H1 (cell line): ENCODE measurements at regions not wholly inside any gene's neighbourhood (a gene's known extent, or its start where the extent isn't known, plus 50 kb on each side); places are given as distances from the start of the nearest gene placed in this dataset.

Source experiments
- CTCF ChIA-PET: fragments of 300-600 bp; sonication (Branson Sonifier 250); formaldehyde crosslinking; loops from one replicate; lab custom pipeline; 2021; ENCODE audit not compliant: partially characterized antibody; lab: Charles Lee
- POLR2A ChIA-PET: fragments of 300-600 bp; sonication (Branson Sonifier 250); formaldehyde crosslinking; loops from one replicate; lab custom pipeline; 2021; ENCODE audit warnings: inconsistent platforms; ENCODE audit not compliant: partially characterized antibody; lab: Charles Lee
- DNase-seq, 2 experiments: peaks; one replicate each; pipeline versions ENCODE4 v3.0.0 to v3.0.0-alpha.2; 2010 to 2022; ENCODE audit warnings: low spot score in 2 of 2, low read depth in 1 of 2, mixed read lengths in 1 of 2
- FAIRE-seq: peaks from 2 replicates; lab custom pipeline; 2011; peaks lifted over from hg19 to GRCh38; lab: Jason Lieb, UNC
- H2AFZ ChIP-seq: 2 replicates; pipeline ENCODE4 v1.8.1; 2012; ENCODE audit warnings: low read length, inconsistent platforms
- H2AK5ac ChIP-seq: 2 replicates; pipeline ENCODE4 v1.6.1; 2013; ENCODE audit warnings: low read depth, low read length
- H2BK120ac ChIP-seq: replicated peaks from 2 replicates; pipeline ENCODE3; 2013; ENCODE audit warnings: low read depth, low read length, inconsistent platforms
- H2BK12ac ChIP-seq: 2 replicates; pipeline ENCODE4 v1.6.1; 2013; ENCODE audit warnings: low read depth, low read length
- H2BK15ac ChIP-seq: 2 replicates; pipeline ENCODE4 v1.6.1; 2013; ENCODE audit warnings: low read length
- H2BK20ac ChIP-seq: 2 replicates; pipeline ENCODE4 v1.6.1; 2013; ENCODE audit warnings: low read length
- H2BK5ac ChIP-seq: 2 replicates; pipeline ENCODE4 v1.6.1; 2013; ENCODE audit warnings: low read depth, low read length
- H3K14ac ChIP-seq: 2 replicates; pipeline ENCODE4 v1.6.1; 2013; ENCODE audit warnings: inconsistent platforms; ENCODE audit not compliant: insufficient read length
- H3K18ac ChIP-seq: 2 replicates; pipeline ENCODE4 v1.6.1; 2013; ENCODE audit warnings: low read length; ENCODE audit errors: extremely low read depth
- H3K23ac ChIP-seq: 2 replicates; pipeline ENCODE4 v1.6.1; 2013; ENCODE audit warnings: inconsistent platforms; ENCODE audit not compliant: insufficient read length
- H3K23me2 ChIP-seq: 2 replicates; pipeline ENCODE4 v1.6.1; 2013; ENCODE audit warnings: low read depth, low read length
- H3K27ac ChIP-seq: 2 replicates; pipeline ENCODE4 v1.6.1; 2011; ENCODE audit warnings: low read depth, low read length, inconsistent platforms
- H3K27me3 ChIP-seq, 4 experiments: replicated peaks in 1 of 4; 1 replicate in 1 of 4; 2 replicates in 3 of 4; pipeline versions ENCODE4 v1.6.1 to v1.8.1; 2011 to 2013; ENCODE audit warnings: low read length in 3 of 4, mild to moderate bottlenecking in 3 of 4, inconsistent platforms in 2 of 4, mixed read lengths in 2 of 4, moderate library complexity in 1 of 4; ENCODE audit not compliant: control insufficient read depth in 3 of 4, insufficient read depth in 3 of 4; ENCODE audit errors: extremely low read depth in 1 of 4
- H3K36me3 ChIP-seq, 4 experiments: 2 replicates each; pipeline versions ENCODE4 v1.6.1 to v1.8.1; 2011 to 2013; ENCODE audit warnings: mild to moderate bottlenecking in 4 of 4, low read length in 3 of 4, moderate library complexity in 2 of 4, control low read depth in 1 of 4, inconsistent platforms in 1 of 4; ENCODE audit not compliant: insufficient read depth in 4 of 4, control insufficient read depth in 2 of 4
- H3K4ac ChIP-seq: replicated peaks from 2 replicates; pipeline ENCODE3; 2013; ENCODE audit warnings: low read length, low read depth, mixed read lengths, inconsistent platforms; ENCODE audit not compliant: insufficient read length
- H3K4me1 ChIP-seq, 4 experiments: replicated peaks in 1 of 4; 1 replicate in 1 of 4; 2 replicates in 3 of 4; pipeline versions ENCODE4 v1.6.1 to v1.8.1; 2011 to 2013; ENCODE audit warnings: low read length in 3 of 4, inconsistent platforms in 2 of 4, mixed read lengths in 1 of 4; ENCODE audit not compliant: insufficient read depth in 4 of 4, control insufficient read depth in 3 of 4
- H3K4me2 ChIP-seq, 2 experiments: 2 replicates each; pipeline versions ENCODE4 v1.6.1 to v1.8.1; 2011 to 2013; ENCODE audit warnings: low read depth in 2 of 2, low read length in 2 of 2, control low read depth in 1 of 2, inconsistent platforms in 1 of 2, mild to moderate bottlenecking in 1 of 2; ENCODE audit not compliant: insufficient read depth in 1 of 2
- H3K4me3 ChIP-seq, 4 experiments: fragments of 200-600, 300-600 bp in 1 of 4; sonication (generic), shearing (Covaris generic), sonication (Bioruptor Twin) in 1 of 4; 2 replicates each; pipeline versions ENCODE4 v1.5.1 to v1.8.1; 2011 to 2016; ENCODE audit warnings: low read length in 4 of 4, low read depth in 3 of 4, control low read depth in 2 of 4, inconsistent platforms in 2 of 4, mild to moderate bottlenecking in 2 of 4, mixed read lengths in 1 of 4, moderate library complexity in 1 of 4; ENCODE audit not compliant: insufficient read depth in 2 of 4; ENCODE audit errors: extremely low read depth in 1 of 4
- H3K56ac ChIP-seq: replicated peaks from 2 replicates; pipeline ENCODE3; 2013; ENCODE audit warnings: low read depth, mild to moderate bottlenecking, mixed read lengths, low read length, inconsistent platforms; ENCODE audit not compliant: insufficient read length
- H3K79me1 ChIP-seq: 2 replicates; pipeline ENCODE4 v1.6.1; 2013; ENCODE audit warnings: low read depth, low read length, control low read depth
- H3K79me2 ChIP-seq, 2 experiments: 2 replicates each; pipeline versions ENCODE4 v1.6.1 to v1.8.1; 2012 to 2013; ENCODE audit warnings: low read length in 2 of 2, mild to moderate bottlenecking in 2 of 2, inconsistent platforms in 1 of 2; ENCODE audit not compliant: insufficient read depth in 2 of 2, control insufficient read depth in 1 of 2
- H3K9ac ChIP-seq, 4 experiments: replicated peaks in 1 of 4; 1 replicate in 1 of 4; 2 replicates in 3 of 4; pipeline versions ENCODE4 v1.6.1 to v1.8.1; 2011 to 2013; ENCODE audit warnings: low read depth in 3 of 4, low read length in 3 of 4, control low read depth in 2 of 4, mild to moderate bottlenecking in 2 of 4, moderate library complexity in 2 of 4, inconsistent platforms in 1 of 4; ENCODE audit errors: extremely low read depth in 1 of 4
- H3K9me3 ChIP-seq, 2 experiments: 2 replicates each; pipeline versions ENCODE4 v1.6.1 to v1.8.1; 2012 to 2013; ENCODE audit warnings: mild to moderate bottlenecking in 2 of 2, moderate library complexity in 2 of 2, control low read depth in 1 of 2, inconsistent platforms in 1 of 2, low read depth in 1 of 2, low read length in 1 of 2, mixed read lengths in 1 of 2; ENCODE audit not compliant: insufficient read depth in 2 of 2
- H4K20me1 ChIP-seq, 2 experiments: replicated peaks in 1 of 2; 2 replicates each; pipeline versions ENCODE3 to v1.8.1; 2011 to 2013; ENCODE audit warnings: inconsistent platforms in 2 of 2, low read length in 2 of 2, mild to moderate bottlenecking in 1 of 2; ENCODE audit not compliant: insufficient read depth in 2 of 2, control insufficient read depth in 1 of 2
- H4K5ac ChIP-seq: 2 replicates; pipeline ENCODE4 v1.6.1; 2013; ENCODE audit warnings: low read length, low read depth, mixed read lengths, inconsistent platforms; ENCODE audit not compliant: insufficient read length
- H4K8ac ChIP-seq: 2 replicates; pipeline ENCODE4 v1.8.0; 2013; ENCODE audit warnings: mild to moderate bottlenecking, moderate library complexity, low read length, inconsistent platforms; ENCODE audit not compliant: insufficient read depth; ENCODE audit errors: extremely low read depth
- H4K91ac ChIP-seq: replicated peaks from 2 replicates; pipeline ENCODE3; 2013; ENCODE audit warnings: low read length, mixed read lengths, inconsistent platforms; ENCODE audit not compliant: insufficient read length
- ATF2 ChIP-seq: IDR thresholded peaks from 2 replicates; pipeline ENCODE4 v1.6.1; 2012; ENCODE audit warnings: low read length, inconsistent platforms
- CBX5 ChIP-seq: fragments of 300-800, 300-1000 bp; sonication (generic); IDR thresholded peaks from 2 replicates; pipeline ENCODE4 v1.7.1; 2016; ENCODE audit warnings: antibody characterized with exemption, low read length, low read depth
- CHD2 ChIP-seq: IDR thresholded peaks from 2 replicates; pipeline ENCODE4 v1.6.1; 2012; ENCODE audit warnings: low read length, improper control_type of control experiment
- EP300 ChIP-seq, 2 experiments: IDR thresholded peaks; 1 replicate in 1 of 2; 2 replicates in 1 of 2; pipeline ENCODE4 v1.6.1; 2011 to 2012; ENCODE audit warnings: low read depth in 2 of 2, low read length in 2 of 2, mild to moderate bottlenecking in 2 of 2, borderline replicate concordance in 1 of 2, inconsistent platforms in 1 of 2, moderate library complexity in 1 of 2
- POLR2AphosphoS5 ChIP-seq: IDR thresholded peaks from 2 replicates; pipeline ENCODE4 v1.6.1; 2011; ENCODE audit warnings: low read depth, low read length
- RNF2 ChIP-seq: fragments of 200-900, 300-1000 bp; sonication (generic); IDR thresholded peaks from 2 replicates; pipeline ENCODE4 v1.7.1; 2016; ENCODE audit warnings: borderline replicate concordance, low read depth, mild to moderate bottlenecking, antibody characterized with exemption, low read length; ENCODE audit not compliant: poor library complexity, severe bottlenecking; ENCODE audit errors: missing control alignments
- SIN3A ChIP-seq, 2 experiments: IDR thresholded peaks in 1 of 2; conservative IDR thresholded peaks in 1 of 2; 2 replicates each; pipeline ENCODE4 v1.6.1; 2011 to 2012; ENCODE audit warnings: low read length in 2 of 2, improper control_type of control experiment in 1 of 2, low read depth in 1 of 2, mild to moderate bottlenecking in 1 of 2
- SP4 ChIP-seq: IDR thresholded peaks from 2 replicates; pipeline ENCODE4 v1.6.1; 2012; ENCODE audit warnings: low read length, inconsistent platforms
- TBP ChIP-seq: IDR thresholded peaks from 2 replicates; pipeline ENCODE4 v1.6.1; 2011; ENCODE audit warnings: low read depth, low read length, improper control_type of control experiment
- WGBS, 2 experiments: shearing (Covaris generic) in 1 of 2; methylation state at CpG; one replicate each; pipeline versions ENCODE4 v1.1.6 to v1.1.7; 2013 to 2015; ENCODE audit warnings: low lambda C conversion rate in 2 of 2, mixed read lengths in 2 of 2, inconsistent platforms in 1 of 2, low coverage in 1 of 2, missing lambda C conversion rate in 1 of 2; ENCODE audit not compliant: insufficient replicate concordance in 2 of 2, insufficient coverage in 1 of 2, insufficient read length in 1 of 2; ENCODE audit errors: extremely low coverage in 1 of 2, missing lambda C conversion rate in 1 of 2; 5-methylcytosine and 5-hydroxymethylcytosine counted together
- TF ChIP-seq, protein P1 (sequence below): IDR thresholded peaks from 2 replicates; pipeline ENCODE4 v1.6.1; 2012; ENCODE audit warnings: inconsistent platforms

DNA sequence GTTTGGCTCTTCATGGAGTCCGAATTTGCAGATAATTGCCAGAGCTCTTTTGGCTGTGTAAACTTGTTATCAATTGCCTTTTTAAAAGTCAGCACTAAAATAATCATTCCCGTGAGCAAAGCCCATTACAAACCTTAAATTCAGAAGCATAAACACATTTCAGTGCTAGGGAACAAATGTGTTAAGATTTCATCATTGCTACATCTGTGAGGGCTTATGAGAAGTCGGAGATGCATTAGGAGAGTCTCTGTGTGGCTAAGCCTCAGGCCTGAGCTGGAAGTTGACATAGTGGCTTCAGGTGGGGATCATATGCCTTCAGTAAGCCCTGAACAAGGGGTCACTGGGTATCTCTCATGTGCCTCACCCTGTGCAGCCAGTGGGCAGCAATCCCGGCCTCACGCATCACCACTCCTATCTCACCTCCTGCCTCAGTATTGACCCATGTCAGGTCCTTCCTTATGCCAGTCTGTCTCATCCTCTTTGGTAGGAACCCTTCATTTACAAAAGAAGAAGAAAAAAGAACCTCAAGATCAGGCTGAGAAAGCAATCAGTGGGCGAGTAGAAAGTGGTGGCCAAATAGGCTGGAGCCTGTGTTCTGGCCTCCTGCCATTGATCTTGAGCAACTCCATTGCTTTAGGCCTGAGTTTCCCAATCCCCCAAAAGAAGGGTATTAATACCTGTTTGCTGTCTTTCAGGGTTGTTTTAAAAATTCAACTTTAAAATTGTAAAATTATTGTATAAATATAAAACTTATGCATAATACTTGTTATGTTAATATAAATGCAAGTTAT lies 233.5 kb downstream of the IL20RB start:
- Histone ChIP-seq H3K79me1 (no peaks in the 10 kb centered on the region), H2AK5ac (no peak overlapping the region), H3K4me2 (no peak overlapping the region), H3K27ac (no peak overlapping the region), H2BK12ac (no peak overlapping the region), H3K18ac (no peak overlapping the region), H3K9me3 (no peaks in the 10 kb centered on the region), H2BK120ac (no peak overlapping the region), H2BK20ac (no peak overlapping the region), H3K36me3 (no peaks in the 10 kb centered on the region), H3K4me3 (no peak overlapping the region), H3K9ac (no peak overlapping the region), H3K4me1 (peaks cover 0 to 5% (median 0%) of the 10 kb centered on the region in 4 experiments; a peak in 2 of 7 replicates), H3K79me2 (no peaks in the 10 kb centered on the region), H3K14ac (no peak overlapping the region), H4K5ac (no peak overlapping the region), H4K8ac (no peak overlapping the region), H3K56ac (no peak overlapping the region), H2BK15ac (no peak overlapping the region), H2AFZ (no peak overlapping the region), H3K23ac (no peak overlapping the region), H3K23me2 (no peaks in the 10 kb centered on the region), H4K91ac (no peak overlapping the region), H3K4ac (no peak overlapping the region), H4K20me1 (no peaks in the 10 kb centered on the region), H2BK5ac (no peak overlapping the region), H3K27me3 (no peaks in the 10 kb centered on the region)
- 94% methylated on average over 6 of the region's 6 CpGs; no CpG with 5 or more reads in 1 of the 2 experiments for WGBS, 2 experiments
- FAIRE-seq (no peak), DNase-seq (no peak)
- CTCF ChIA-PET: interaction anchor here (0.6 to 1.8 kb wide), 5 partner anchors 26 to 1722 kb away, joined by 3 to 5 read pairs (median 5); no protein-coding TSS in a partner anchor
- POLR2A ChIA-PET: no interaction called here
- TF ChIP-seq TBP (no peak), RNF2 (no peak), CHD2 (no peak), EP300 (IDR thresholded peaks at IDR 0.05; ENCODE audit: borderline replicate concordance in 1 of 2, low read depth in 2 of 2, low read length in 2 of 2) (no peak), SIN3A (conservative IDR thresholded peaks at IDR 0.05 in 1 of 2, IDR thresholded peaks at IDR 0.05 in 1 of 2; ENCODE audit: low read depth in 1 of 2, low read length in 2 of 2) (no peak), ATF2 (no peak), SP4 (no peak), POLR2AphosphoS5 (no peak), CBX5 (no peak)
- TF ChIP-seq, protein P1, sequence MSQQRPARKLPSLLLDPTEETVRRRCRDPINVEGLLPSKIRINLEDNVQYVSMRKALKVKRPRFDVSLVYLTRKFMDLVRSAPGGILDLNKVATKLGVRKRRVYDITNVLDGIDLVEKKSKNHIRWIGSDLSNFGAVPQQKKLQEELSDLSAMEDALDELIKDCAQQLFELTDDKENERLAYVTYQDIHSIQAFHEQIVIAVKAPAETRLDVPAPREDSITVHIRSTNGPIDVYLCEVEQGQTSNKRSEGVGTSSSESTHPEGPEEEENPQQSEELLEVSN: no peak
